Spleen (tissue), 7 donors: ENCODE measurements at regions not wholly inside any gene's neighbourhood (a gene's known extent, or its start where the extent isn't known, plus 50 kb on each side); places are given as distances from the start of the nearest gene placed in this dataset.
"Not testable (repeated sequence)": the region's sequence is repeated elsewhere in the genome, so short reads cannot be mapped to it uniquely, and the experiment has no call there.

Experiments
- CTCF ChIP-seq, 11 experiments: fragments of 200-600 bp in 7 of 11; fragments of 450-650 bp in 4 of 11; sonication (generic) in 4 of 11; IDR thresholded peaks in 8 of 11; conservative IDR thresholded peaks in 3 of 11; 1 replicate in 7 of 11; 2 replicates in 4 of 11; pipeline versions ENCODE4 v1.4.0 to v1.8.0; 2016 to 2021; ENCODE audit warnings: antibody characterized with exemption in 11 of 11, inconsistent platforms in 4 of 11, mild to moderate bottlenecking in 1 of 11
- POLR2AphosphoS5 ChIP-seq, 3 donors: sonication (generic); formaldehyde crosslinking; IDR thresholded peaks; one replicate each; pipeline ENCODE4 v1.5.1; 2017; ENCODE audit warnings: antibody characterized with exemption in 3 of 3
- donor health status: DM: no; HTN: no; CAD: no; lungs with moderate emphysema.
- donor health status: DM: no; HTN: no; CAD: no.
- donor health status: DM: no; HTN: no; CAD: no.

- not testable (repeated sequence) for TF ChIP-seq POLR2AphosphoS5 (IDR thresholded peaks at IDR 0.05); CTCF (IDR thresholded peaks at IDR 0.05 in 8 of 11, conservative IDR thresholded peaks at IDR 0.05 in 3 of 11)
Observed at GRCh38 chr11:100531290-100531689, 155.8 kb upstream of the ARHGAP42 start.
